ENCODE measurements at regions not wholly inside any gene's neighbourhood (a gene's known extent, or its start where the extent isn't known, plus 50 kb on each side); places are given as distances from the start of the nearest gene placed in this dataset.
"Not testable (repeated sequence)": the region's sequence is repeated elsewhere in the genome, so short reads cannot be mapped to it uniquely, and the experiment has no call there.

GRCh38 chr5:162956570-162956969 is 480.8 kb upstream of the CCNG1 start:
- H3K79me1 ChIP-seq (ENCODE audit: insufficient read depth, low read depth, low read length, poor library complexity, severe bottlenecking): no peaks in the 10 kb centered on the region
- H3K18ac ChIP-seq (ENCODE audit: insufficient read length, low read depth, low read length): no peak overlapping the region
- TF ChIP-seq CTCF (conservative IDR thresholded peaks at IDR 0.05): peak; percentile 42; the same call in 2 of the 3 replicates
- no peak for DNase-seq
- no peak overlapping the region for H4K5ac ChIP-seq (ENCODE audit: insufficient read length, low read depth, low read length)
- H3K56ac ChIP-seq (ENCODE audit: insufficient read length, low read depth, low read length): no peak overlapping the region
- H3K79me2 ChIP-seq (ENCODE audit: insufficient read depth, low read length): no peaks in the 10 kb centered on the region
- no peaks in the 10 kb centered on the region; a peak in 1 of 7 replicates for H3K36me3 Mint-ChIP-seq (ENCODE audit: insufficient read depth in 1 of 3, low read depth in 3 of 3)
- H3K4me2 ChIP-seq (ENCODE audit: insufficient read depth, insufficient read length, low read length): no peak overlapping the region
- no peak overlapping the region for H3K27ac ChIP-seq (ENCODE audit: insufficient read length, low read depth, low read length)
- H3K4me1 ChIP-seq (ENCODE audit: insufficient read depth, low read length): no peaks in the 10 kb centered on the region; the same call in 1 of the 2 replicates
- no peak overlapping the region for H3K4ac ChIP-seq (ENCODE audit: low read depth, low read length)
- H3K23me2 ChIP-seq (ENCODE audit: insufficient read length, low read depth, low read length, poor library complexity, severe bottlenecking): no peaks in the 10 kb centered on the region
- H3K23ac ChIP-seq (ENCODE audit: insufficient read length, low read depth, low read length): no peak overlapping the region
- H2BK12ac ChIP-seq (ENCODE audit: insufficient read length, low read depth, low read length): no peak overlapping the region
- H4K20me1 ChIP-seq (ENCODE audit: control insufficient read depth, insufficient read depth, insufficient read length): no peaks in the 10 kb centered on the region
- H3K4me3 Mint-ChIP-seq: no peak overlapping the region
- no peaks in the 10 kb centered on the region for H3K9me3 ChIP-seq (ENCODE audit: control insufficient read depth, low read depth, low read length)
- H3K9me3 Mint-ChIP-seq: peaks cover 0 to 3% of the 10 kb centered on the region in 2 experiments; a peak in 2 of 5 replicates
- no CpG with 5 or more reads among the region's 1 CpG for WGBS (ENCODE audit: extremely low coverage, insufficient read length, low lambda C conversion rate)
- H2AK5ac ChIP-seq (ENCODE audit: insufficient read length, low read length): no peak overlapping the region
- no peak overlapping the region for H4K8ac ChIP-seq (replicated peaks; ENCODE audit: insufficient read length, low read depth, low read length)
- no peak overlapping the region for H3K9ac ChIP-seq (ENCODE audit: extremely low read depth, insufficient read length, low read length)
- no peak overlapping the region for H2BK5ac ChIP-seq (ENCODE audit: insufficient read length, low read length)
- no peak overlapping the region for H4K91ac ChIP-seq (ENCODE audit: insufficient read length, low read depth, low read length)
- no peaks in the 10 kb centered on the region for H3K27me3 Mint-ChIP-seq (ENCODE audit: low read depth)
- no peak overlapping the region for H3K27ac Mint-ChIP-seq
- no peak overlapping the region for H3T11ph ChIP-seq (ENCODE audit: low read length)
- no peak overlapping the region for H3K14ac ChIP-seq (ENCODE audit: insufficient read depth, low read length)
- no peak overlapping the region for H2AFZ ChIP-seq (ENCODE audit: low read length)
- no peaks in the 10 kb centered on the region for H3K27me3 ChIP-seq (ENCODE audit: insufficient read depth, low read length)
- no peak overlapping the region for H2BK20ac ChIP-seq (ENCODE audit: low read depth, low read length, poor library complexity, severe bottlenecking)
- no peak overlapping the region for H2BK15ac ChIP-seq (ENCODE audit: low read depth, low read length)
- no peak overlapping the region for H2BK120ac ChIP-seq (ENCODE audit: low read depth, low read length, poor library complexity, severe bottlenecking)
- no peaks in the 10 kb centered on the region for H3K4me1 Mint-ChIP-seq

- H2BK12ac ChIP-seq (ENCODE audit: insufficient read length, low read depth, low read length); H3K56ac ChIP-seq (ENCODE audit: insufficient read length, low read depth, low read length); H4K5ac ChIP-seq (ENCODE audit: insufficient read length, low read depth, low read length); H3K27ac ChIP-seq (ENCODE audit: insufficient read length, low read depth, low read length); H3K4me1 Mint-ChIP-seq; H3K27me3 ChIP-seq (ENCODE audit: insufficient read depth, low read length); H2AK5ac ChIP-seq (ENCODE audit: insufficient read length, low read length); H3K9me3 ChIP-seq (ENCODE audit: control insufficient read depth, low read depth, low read length); H4K20me1 ChIP-seq (ENCODE audit: control insufficient read depth, insufficient read depth, insufficient read length); H2AFZ ChIP-seq (ENCODE audit: low read length); H3K4ac ChIP-seq (ENCODE audit: low read depth, low read length); H2BK5ac ChIP-seq (ENCODE audit: insufficient read length, low read length); H2BK20ac ChIP-seq (ENCODE audit: low read depth, low read length, poor library complexity, severe bottlenecking); H3K27ac Mint-ChIP-seq; H4K8ac ChIP-seq (replicated peaks; ENCODE audit: insufficient read length, low read depth, low read length); H3K36me3 Mint-ChIP-seq (ENCODE audit: insufficient read depth in 1 of 3, low read depth in 3 of 3); H3K4me1 ChIP-seq (ENCODE audit: insufficient read depth, low read length); H2BK15ac ChIP-seq (ENCODE audit: low read depth, low read length); H3K4me2 ChIP-seq (ENCODE audit: insufficient read depth, insufficient read length, low read length); H3K27me3 Mint-ChIP-seq (ENCODE audit: low read depth); H3K23ac ChIP-seq (ENCODE audit: insufficient read length, low read depth, low read length); H3K23me2 ChIP-seq (ENCODE audit: insufficient read length, low read depth, low read length, poor library complexity, severe bottlenecking); H3K79me1 ChIP-seq (ENCODE audit: insufficient read depth, low read depth, low read length, poor library complexity, severe bottlenecking); H2BK120ac ChIP-seq (ENCODE audit: low read depth, low read length, poor library complexity, severe bottlenecking); H3K9ac ChIP-seq (ENCODE audit: extremely low read depth, insufficient read length, low read length); H3K14ac ChIP-seq (ENCODE audit: insufficient read depth, low read length); H3K18ac ChIP-seq (ENCODE audit: insufficient read length, low read depth, low read length); H3T11ph ChIP-seq (ENCODE audit: low read length); H4K91ac ChIP-seq (ENCODE audit: insufficient read length, low read depth, low read length); H3K4me3 Mint-ChIP-seq; H3K79me2 ChIP-seq (ENCODE audit: insufficient read depth, low read length): not testable (repeated sequence)
- peaks cover 4 to 12% of the 10 kb centered on the region in 2 experiments; a peak in 3 of 5 replicates for H3K9me3 Mint-ChIP-seq
- DNase-seq: peak; percentile 36
- no CpG with 5 or more reads among the region's 4 CpGs for WGBS (ENCODE audit: extremely low coverage, insufficient read length, low lambda C conversion rate)
Observed at GRCh38 chr5:162964144-162964543, 473.3 kb upstream of the CCNG1 start.
